ENCODE measurements at regions not wholly inside any gene's neighbourhood (a gene's known extent, or its start where the extent isn't known, plus 50 kb on each side); places are given as distances from the start of the nearest gene placed in this dataset.

GRCh38 chr6:170006071-170006899 lies 254.9 kb downstream of the ERMARD start:
- H3K4me1 ChIP-seq (replicated peaks in 1 of 4; ENCODE audit: control insufficient read depth in 3 of 4, insufficient read depth in 4 of 4, low read length in 3 of 4) = peaks cover 17 to 30% (median 23%) of the 10 kb centered on the region in 4 experiments
- peaks cover 3% of the 10 kb centered on the region; the same call in 1 of the 2 replicates for H3K23me2 ChIP-seq (ENCODE audit: low read depth, low read length)
- H2BK15ac ChIP-seq (ENCODE audit: low read length) = peak overlapping the region; percentile 88; the same call in 1 of the 2 replicates
- H3K79me1 ChIP-seq (ENCODE audit: low read depth, low read length) = no peaks in the 10 kb centered on the region
- no peak overlapping the region for H4K5ac ChIP-seq (ENCODE audit: insufficient read length, low read depth, low read length)
- 71% methylated on average over 7 of the region's 7 CpGs; no CpG with 5 or more reads in 1 of the 2 experiments for WGBS, 2 experiments (ENCODE audit: extremely low coverage in 1 of 2, insufficient coverage in 1 of 2, insufficient read length in 1 of 2, insufficient replicate concordance in 2 of 2, low coverage in 1 of 2, low lambda C conversion rate in 2 of 2, missing lambda C conversion rate in 1 of 2)
- H3K4ac ChIP-seq (replicated peaks; ENCODE audit: insufficient read length, low read depth, low read length) = peak overlapping the region; percentile 88
- peak overlapping the region in 1 of 4 experiments; percentile 2; a peak in 1 of 7 replicates for H3K9ac ChIP-seq (replicated peaks in 1 of 4; ENCODE audit: extremely low read depth in 1 of 4, low read depth in 3 of 4, low read length in 3 of 4)
- no peak overlapping the region for H3K56ac ChIP-seq (replicated peaks; ENCODE audit: insufficient read length, low read depth, low read length)
- H3K23ac ChIP-seq (ENCODE audit: insufficient read length) = no peak overlapping the region
- H4K20me1 ChIP-seq (replicated peaks in 1 of 2; ENCODE audit: control insufficient read depth in 1 of 2, insufficient read depth in 2 of 2, low read length in 2 of 2) = no peaks in the 10 kb centered on the region
- no peak overlapping the region for H3K14ac ChIP-seq (ENCODE audit: insufficient read length)
- H3K27ac ChIP-seq (ENCODE audit: low read depth, low read length) = peak overlapping the region; percentile 48
- H3K36me3 ChIP-seq (ENCODE audit: control insufficient read depth in 2 of 4, insufficient read depth in 4 of 4, low read length in 3 of 4) = peaks cover 0 to 4% (median 0%) of the 10 kb centered on the region in 4 experiments; a peak in 1 of 8 replicates
- H4K8ac ChIP-seq (ENCODE audit: extremely low read depth, insufficient read depth, low read length) = no peak overlapping the region; the same call in 1 of the 2 replicates
- peak overlapping the region; percentile 100 for H2BK20ac ChIP-seq (ENCODE audit: low read length)
- peaks cover 36 to 43% of the 10 kb centered on the region in 2 experiments for H3K9me3 ChIP-seq (ENCODE audit: insufficient read depth in 2 of 2, low read depth in 1 of 2, low read length in 1 of 2)
- DNase-seq (ENCODE audit: low read depth in 1 of 2, low spot score in 2 of 2) = no peak
- peak overlapping the region; percentile 85 for H2AK5ac ChIP-seq (ENCODE audit: low read depth, low read length)
- peak overlapping the region; percentile 73 to 80 for H3K4me2 ChIP-seq (ENCODE audit: insufficient read depth in 1 of 2, low read depth in 2 of 2, low read length in 2 of 2)
- H2BK5ac ChIP-seq (ENCODE audit: low read depth, low read length) = peak overlapping the region; percentile 90
- peaks cover 0 to 6% (median 4%) of the 10 kb centered on the region in 4 experiments; a peak in 5 of 7 replicates for H3K27me3 ChIP-seq (replicated peaks in 1 of 4; ENCODE audit: control insufficient read depth in 3 of 4, extremely low read depth in 1 of 4, insufficient read depth in 3 of 4, low read length in 3 of 4)
- POLR2A ChIA-PET (ENCODE audit: partially characterized antibody) = interaction anchor here (0.7 to 1.1 kb wide), 2 partner anchors 12 to 16 kb away, joined by 3 read pairs; no protein-coding TSS in a partner anchor
- CTCF ChIA-PET (ENCODE audit: partially characterized antibody) = interaction anchor here (0.6 to 1.2 kb wide), 3 partner anchors 22 to 435 kb away, joined by 3 read pairs; no protein-coding TSS in a partner anchor
- H2BK12ac ChIP-seq (ENCODE audit: low read depth, low read length) = peak overlapping the region; percentile 99
- peak overlapping the region; percentile 91 for H2BK120ac ChIP-seq (replicated peaks; ENCODE audit: low read depth, low read length)
- no peaks in the 10 kb centered on the region for H3K79me2 ChIP-seq (ENCODE audit: control insufficient read depth in 1 of 2, insufficient read depth in 2 of 2, low read length in 2 of 2)
- no peak for TF ChIP-seq ATF2 (IDR thresholded peaks at IDR 0.05; ENCODE audit: low read length)
- 0 out of 2 replicates have a peak, but pooled peaks have one; percentile 19 for TF ChIP-seq TEAD4 (IDR thresholded peaks at IDR 0.05; ENCODE audit: low read depth, low read length)
- FAIRE-seq = no peak
- peak overlapping the region in 3 of 4 experiments; percentile 23 to 45 (median 44); a peak in 4 of 8 replicates for H3K4me3 ChIP-seq (ENCODE audit: extremely low read depth in 1 of 4, insufficient read depth in 2 of 4, low read depth in 3 of 4, low read length in 4 of 4)
- no peak overlapping the region for H2AFZ ChIP-seq (ENCODE audit: low read length)
- H3K18ac ChIP-seq (ENCODE audit: extremely low read depth, low read length) = peak overlapping the region; percentile 96
- peak overlapping the region; percentile 97 for H4K91ac ChIP-seq (replicated peaks; ENCODE audit: insufficient read length, low read length)

Measured in H1 (cell line).